Mucosa of descending colon (tissue), 3 donors: ENCODE measurements at regions not wholly inside any gene's neighbourhood (a gene's known extent, or its start where the extent isn't known, plus 50 kb on each side); places are given as distances from the start of the nearest gene placed in this dataset.

Source experiments
- ATAC-seq: fragments of 200-7000 bp; cut with Tn5 transposase; one replicate; pipeline ENCODE4 v1.9.1; 2020; ENCODE audit warnings: mild to moderate bottlenecking, moderate library complexity
- DNase-seq, 3 donors: peaks; one replicate each; pipeline ENCODE4 v3.0.0-alpha.2; 2020
- H3K36me3 ChIP-seq: fragments of 200-600 bp; one replicate; pipeline ENCODE4 v1.8.0; 2021; ENCODE audit warnings: low read depth, mild to moderate bottlenecking
- H3K4me1 ChIP-seq: fragments of 200-600 bp; one replicate; pipeline ENCODE4 v1.8.0; 2021; ENCODE audit warnings: low read depth, mild to moderate bottlenecking
- H3K4me3 ChIP-seq: fragments of 200-600 bp; one replicate; pipeline ENCODE4 v1.8.0; 2021; ENCODE audit warnings: mild to moderate bottlenecking
- H3K9me3 ChIP-seq: fragments of 200-600 bp; one replicate; pipeline ENCODE4 v1.8.0; 2021; ENCODE audit warnings: mild to moderate bottlenecking
- intact Hi-C, 2 donors: fragments of 100-400 bp; cut with DNase I in 1 of 2; cut with micrococcal nuclease in 1 of 2; formaldehyde crosslinking; loops; one replicate each; pipeline versions ENCODE4 v1.11.0 to v1.11.1; 2022; cut with DNase I, micrococcal nuclease
- TF ChIP-seq, protein P1 (sequence below): fragments of 200-600 bp; IDR thresholded peaks from one replicate; pipeline ENCODE4 v1.8.0; 2022; ENCODE audit warnings: antibody characterized with exemption, mild to moderate bottlenecking
- donor health status: DM: no; HTN: no; CAD: no; lungs with moderate emphysema.
- donor health status: DM: no; HTN: no; CAD: no.
- donor health status: DM: no; HTN: yes; CAD: no.

DNA sequence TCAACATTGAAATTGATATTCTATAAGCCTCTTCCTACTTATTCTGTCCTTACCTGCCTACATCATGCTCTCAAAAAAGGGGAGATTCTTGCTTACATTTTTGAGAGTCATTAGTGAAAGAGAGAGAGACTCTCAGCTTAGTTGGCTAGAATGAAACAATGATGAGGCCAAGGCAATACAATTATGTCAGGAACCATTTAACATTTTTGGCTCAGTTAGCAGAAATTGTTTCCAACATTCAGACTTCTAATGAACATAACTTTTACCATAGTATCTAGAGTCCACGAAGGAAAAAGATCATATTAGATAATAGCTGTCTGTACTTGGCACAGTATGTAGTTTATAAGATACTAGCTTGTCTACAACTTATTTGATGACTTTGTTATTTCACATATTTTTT is 263.7 kb upstream of the ARX start:
- intact Hi-C loops: no loop called here
- Histone ChIP-seq H3K4me1 (no peaks in the 10 kb centered on the region), H3K9me3 (no peaks in the 10 kb centered on the region), H3K4me3 (no peak overlapping the region), H3K36me3 (no peaks in the 10 kb centered on the region)
- ATAC-seq (no peak), DNase-seq (no peak)
- TF ChIP-seq, protein P1, sequence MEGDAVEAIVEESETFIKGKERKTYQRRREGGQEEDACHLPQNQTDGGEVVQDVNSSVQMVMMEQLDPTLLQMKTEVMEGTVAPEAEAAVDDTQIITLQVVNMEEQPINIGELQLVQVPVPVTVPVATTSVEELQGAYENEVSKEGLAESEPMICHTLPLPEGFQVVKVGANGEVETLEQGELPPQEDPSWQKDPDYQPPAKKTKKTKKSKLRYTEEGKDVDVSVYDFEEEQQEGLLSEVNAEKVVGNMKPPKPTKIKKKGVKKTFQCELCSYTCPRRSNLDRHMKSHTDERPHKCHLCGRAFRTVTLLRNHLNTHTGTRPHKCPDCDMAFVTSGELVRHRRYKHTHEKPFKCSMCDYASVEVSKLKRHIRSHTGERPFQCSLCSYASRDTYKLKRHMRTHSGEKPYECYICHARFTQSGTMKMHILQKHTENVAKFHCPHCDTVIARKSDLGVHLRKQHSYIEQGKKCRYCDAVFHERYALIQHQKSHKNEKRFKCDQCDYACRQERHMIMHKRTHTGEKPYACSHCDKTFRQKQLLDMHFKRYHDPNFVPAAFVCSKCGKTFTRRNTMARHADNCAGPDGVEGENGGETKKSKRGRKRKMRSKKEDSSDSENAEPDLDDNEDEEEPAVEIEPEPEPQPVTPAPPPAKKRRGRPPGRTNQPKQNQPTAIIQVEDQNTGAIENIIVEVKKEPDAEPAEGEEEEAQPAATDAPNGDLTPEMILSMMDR: no peak

DNA sequence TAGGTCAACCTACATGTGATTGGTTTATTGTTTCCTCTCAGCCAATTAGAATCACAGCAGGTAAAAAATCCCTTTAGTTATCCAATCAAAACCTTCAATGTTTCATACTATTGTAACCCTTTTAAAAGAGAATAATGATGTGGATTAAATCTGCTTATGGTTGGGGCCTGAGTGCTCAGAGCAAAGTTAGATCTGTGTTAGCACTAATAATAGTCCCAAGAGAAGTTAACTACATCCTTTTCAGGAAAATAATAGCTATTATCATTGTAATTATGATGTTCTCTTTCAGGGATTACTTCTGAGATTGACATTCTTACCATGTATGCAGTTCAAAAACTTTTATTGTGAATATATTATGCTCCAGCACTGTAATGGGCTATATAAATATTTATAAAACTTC is 262.6 kb upstream of the ARX start:
- Histone ChIP-seq H3K4me1 (no peaks in the 10 kb centered on the region), H3K9me3 (no peaks in the 10 kb centered on the region), H3K36me3 (no peaks in the 10 kb centered on the region), H3K4me3 (no peak overlapping the region)
- ATAC-seq: no peak
- intact Hi-C loops: no loop called here
- TF ChIP-seq, protein P1: no peak
- no peak for DNase-seq

DNA sequence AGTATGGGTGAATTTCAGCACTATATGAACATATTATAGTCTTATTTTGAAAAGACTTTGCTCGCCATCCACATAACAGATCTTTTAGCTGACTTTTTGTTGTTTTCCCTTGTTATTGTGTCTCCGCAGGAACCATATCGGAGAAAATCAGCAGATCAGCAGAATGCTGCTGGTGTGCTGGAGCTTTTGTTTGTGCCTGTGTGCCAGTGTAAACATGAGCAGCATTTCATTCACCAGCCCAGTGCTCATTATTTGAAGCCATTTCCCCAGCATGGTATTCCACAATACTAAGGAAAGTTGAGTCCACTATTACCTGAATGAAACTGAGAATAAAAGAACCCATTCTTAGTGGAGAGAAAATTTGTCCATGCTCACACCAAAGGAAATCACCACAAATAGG is 261.8 kb upstream of the ARX start:
- Histone ChIP-seq H3K9me3 (no peaks in the 10 kb centered on the region), H3K4me1 (no peaks in the 10 kb centered on the region), H3K36me3 (no peaks in the 10 kb centered on the region), H3K4me3 (no peak overlapping the region)
- intact Hi-C loops: no loop called here
- ATAC-seq (no peak), DNase-seq (no peak)
- TF ChIP-seq, protein P1: no peak

DNA sequence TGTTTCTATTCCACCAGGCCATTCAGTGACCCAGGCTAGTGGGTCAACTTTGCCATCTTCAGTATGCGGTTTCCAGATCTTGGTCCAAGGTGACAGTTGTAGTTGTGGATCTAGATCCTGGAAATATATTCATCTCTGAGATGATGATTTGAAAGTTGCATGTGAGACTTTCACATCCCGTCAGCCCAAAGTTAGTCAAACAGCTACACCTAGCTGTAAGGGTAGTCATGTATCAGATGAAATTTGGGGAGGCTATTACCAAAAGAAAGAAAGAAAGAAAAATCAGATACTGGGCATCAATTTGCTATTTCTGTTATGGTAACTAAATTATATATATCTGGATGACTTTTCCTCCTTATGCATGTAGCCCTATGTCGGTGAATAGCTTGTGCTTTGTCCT is 259.4 kb upstream of the ARX start:
- no peaks in the 10 kb centered on the region for H3K4me1 ChIP-seq
- no peaks in the 10 kb centered on the region for H3K9me3 ChIP-seq
- intact Hi-C loops: no loop called here
- no peaks in the 10 kb centered on the region for H3K36me3 ChIP-seq
- ATAC-seq (no peak), DNase-seq (no peak)
- no peak overlapping the region for H3K4me3 ChIP-seq
- TF ChIP-seq, protein P1: no peak

DNA sequence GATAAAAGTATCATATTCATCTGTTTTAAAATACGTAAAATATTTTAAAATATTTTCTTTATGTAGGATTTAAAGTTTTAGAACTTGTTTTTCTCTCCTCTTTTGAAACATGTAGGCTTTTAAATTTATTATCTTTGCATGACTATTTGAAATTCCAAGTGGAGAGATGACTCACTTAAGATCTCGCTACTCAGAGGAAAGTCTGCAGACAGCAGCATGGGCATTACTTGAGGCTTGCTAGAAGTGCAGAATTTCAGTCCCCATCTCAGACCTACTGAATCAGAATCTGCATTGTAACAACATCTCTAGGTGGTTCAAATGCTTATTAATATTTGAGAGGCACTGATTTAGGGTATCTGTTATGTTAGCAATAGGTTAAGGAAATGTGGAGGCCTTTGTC is 225.7 kb upstream of the ARX start:
- H3K36me3 ChIP-seq: no peaks in the 10 kb centered on the region
- TF ChIP-seq, protein P1: no peak
- ATAC-seq (no peak), DNase-seq (no peak)
- intact Hi-C loops: no loop called here
- no peaks in the 10 kb centered on the region for H3K4me1 ChIP-seq
- H3K4me3 ChIP-seq: no peak overlapping the region
- H3K9me3 ChIP-seq: no peaks in the 10 kb centered on the region

DNA sequence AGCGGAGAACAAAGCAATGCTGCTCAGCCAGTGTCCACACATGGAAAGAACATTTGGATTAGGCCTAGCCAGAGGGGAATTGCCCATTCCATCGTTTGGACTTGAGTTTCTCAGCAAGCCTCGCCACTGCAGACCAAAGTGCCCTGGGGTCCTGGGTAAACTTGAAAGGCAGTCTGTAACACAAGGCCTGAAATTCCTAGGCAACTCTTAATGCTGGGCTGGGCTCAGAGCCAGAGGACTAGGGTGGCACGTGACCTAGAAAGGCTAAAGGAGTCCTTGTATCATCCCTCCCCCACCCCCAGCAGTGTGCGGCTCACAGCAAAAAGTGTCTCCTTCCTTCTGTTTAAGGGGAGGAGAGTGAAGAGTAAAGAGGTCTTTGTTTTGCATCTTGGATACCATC is 210.4 kb upstream of the ARX start:
- H3K36me3 ChIP-seq: no peaks in the 10 kb centered on the region

More for the DNA sequence above, 210.4 kb upstream of the ARX start:
- no peak overlapping the region for H3K4me3 ChIP-seq
- H3K9me3 ChIP-seq: no peaks in the 10 kb centered on the region
- intact Hi-C loops: no loop called here
- no peaks in the 10 kb centered on the region for H3K4me1 ChIP-seq
- ATAC-seq: no peak
- TF ChIP-seq, protein P1: no peak
- DNase-seq: no peak
